GM19372 (cell line): ENCODE measurements at regions not wholly inside any gene's neighbourhood (a gene's known extent, or its start where the extent isn't known, plus 50 kb on each side); places are given as distances from the start of the nearest gene placed in this dataset.

ENCODE experiments used
- ATAC-seq: cut with Tn5 transposase; IDR thresholded peaks from one replicate; pipeline ENCODE4 v1.9.1; 2021; ENCODE audit warnings: mild to moderate bottlenecking, low read depth, moderate library complexity; ENCODE audit not compliant: unreplicated experiment

GRCh38 chr14:96617635-96618034 is 115.5 kb downstream of the PAPOLA start:
- ATAC-seq, result no peak

- no peak for ATAC-seq
These were observed 120.7 kb downstream of the PAPOLA start for GRCh38 chr14:96622926-96623325.

GRCh38 chr14:96623676-96624484 is 121.7 kb downstream of the PAPOLA start:
- no peak for ATAC-seq

- no peak for ATAC-seq
These were observed 122.7 kb downstream of the PAPOLA start for GRCh38 chr14:96624661-96625425.

GRCh38 chr14:96625426-96625985 is 123.3 kb downstream of the PAPOLA start:
- ATAC-seq, result no peak

- ATAC-seq, result no peak
These were observed 124.1 kb downstream of the PAPOLA start for GRCh38 chr14:96626121-96626768.

GRCh38 chr14:96626916-96627315 is 124.7 kb downstream of the PAPOLA start:
- no peak for ATAC-seq

GRCh38 chr14:96627386-96627785 is 125.2 kb downstream of the PAPOLA start:
- no peak for ATAC-seq

- ATAC-seq, result no peak
These were observed 125.9 kb downstream of the PAPOLA start for GRCh38 chr14:96627811-96628775.

- ATAC-seq, result no peak
These were observed 126.9 kb downstream of the PAPOLA start for GRCh38 chr14:96629082-96629481.

GRCh38 chr14:96629558-96630222 is 127.5 kb downstream of the PAPOLA start:
- ATAC-seq, result no peak

- no peak for ATAC-seq
These were observed 128.1 kb downstream of the PAPOLA start for GRCh38 chr14:96630281-96630680.

GRCh38 chr14:96631030-96631429 is 128.8 kb downstream of the PAPOLA start:
- ATAC-seq, result no peak

GRCh38 chr14:96631621-96632362 is 129.6 kb downstream of the PAPOLA start:
- no peak for ATAC-seq

GRCh38 chr14:96632363-96632758 is 130.2 kb downstream of the PAPOLA start:
- ATAC-seq, result no peak

- no peak for ATAC-seq
These were observed 130.9 kb downstream of the PAPOLA start for GRCh38 chr14:96633096-96633495.

GRCh38 chr14:96634481-96634880 is 132.3 kb downstream of the PAPOLA start:
- ATAC-seq, result no peak

- ATAC-seq, result no peak
These were observed 132.7 kb downstream of the PAPOLA start for GRCh38 chr14:96634896-96635295.

GRCh38 chr14:96635850-96636249 is 133.7 kb downstream of the PAPOLA start:
- no peak for ATAC-seq
